Common myeloid progenitor, CD34-positive (primary cell): ENCODE measurements at regions not wholly inside any gene's neighbourhood (a gene's known extent, or its start where the extent isn't known, plus 50 kb on each side); places are given as distances from the start of the nearest gene placed in this dataset.

ENCODE experiments used
- CTCF ChIA-PET: fragments of 350-600 bp; sonication (Branson Sonifier 250); formaldehyde crosslinking; loops from one replicate; lab custom pipeline; 2021; ENCODE audit warnings: antibody characterized with exemption; lab: Charles Lee
- POLR2A ChIA-PET: fragments of 350-600 bp; sonication (Branson Sonifier 250); formaldehyde crosslinking; loops from one replicate; lab custom pipeline; 2021; ENCODE audit warnings: antibody characterized with exemption; lab: Charles Lee
- DNase-seq, 3 donors: peaks; one replicate each; pipeline versions ENCODE4 v3.0.0 to v3.0.0-alpha.2; 2013
- H3K27ac ChIP-seq, 2 experiments: 1 replicate in 1 of 2; 2 replicates in 1 of 2; pipeline ENCODE4 v1.7.0; 2013; ENCODE audit warnings: inconsistent platforms in 2 of 2, low read length in 2 of 2, mild to moderate bottlenecking in 2 of 2, low read depth in 1 of 2, moderate library complexity in 1 of 2; ENCODE audit not compliant: severe bottlenecking in 2 of 2, insufficient read depth in 1 of 2, poor library complexity in 1 of 2
- H3K27me3 ChIP-seq, 5 experiments: replicated peaks in 2 of 5; 1 replicate in 3 of 5; 2 replicates in 2 of 5; pipeline versions ENCODE4 v1.6.1 to v1.7.0; 2013; ENCODE audit warnings: low read length in 4 of 5, mild to moderate bottlenecking in 2 of 5, moderate library complexity in 2 of 5, inconsistent platforms in 1 of 5; ENCODE audit not compliant: insufficient read depth in 5 of 5, control insufficient read depth in 4 of 5
- H3K36me3 ChIP-seq, 4 experiments: 1 replicate in 2 of 4; 2 replicates in 2 of 4; pipeline versions ENCODE4 v1.6.1 to v1.7.0; 2013; ENCODE audit warnings: low read length in 3 of 4, control low read depth in 1 of 4, mild to moderate bottlenecking in 1 of 4; ENCODE audit not compliant: control insufficient read depth in 4 of 4, insufficient read depth in 4 of 4
- H3K4me1 ChIP-seq, 4 experiments: 1 replicate in 3 of 4; 2 replicates in 1 of 4; pipeline versions ENCODE4 v1.6.1 to v1.7.1; 2013; ENCODE audit warnings: low read length in 3 of 4, mild to moderate bottlenecking in 3 of 4, control low read depth in 1 of 4, inconsistent platforms in 1 of 4, moderate library complexity in 1 of 4; ENCODE audit not compliant: control insufficient read depth in 4 of 4, insufficient read depth in 4 of 4; ENCODE audit errors: control extremely low read depth in 1 of 4
- H3K4me3 ChIP-seq, 7 experiments: 1 replicate in 4 of 7; 2 replicates in 3 of 7; pipeline versions ENCODE4 v1.5.1 to v1.7.0; 2013; ENCODE audit warnings: mild to moderate bottlenecking in 7 of 7, low read length in 6 of 7, moderate library complexity in 6 of 7, inconsistent platforms in 2 of 7, low read depth in 2 of 7, control low read depth in 1 of 7; ENCODE audit not compliant: insufficient read depth in 4 of 7, control insufficient read depth in 1 of 7; ENCODE audit errors: extremely low read depth in 1 of 7
- H3K9me3 ChIP-seq, 5 experiments: 1 replicate in 4 of 5; 2 replicates in 1 of 5; pipeline versions ENCODE4 v1.6.1 to v1.7.1; 2013; ENCODE audit warnings: low read length in 4 of 5, mild to moderate bottlenecking in 2 of 5, inconsistent platforms in 1 of 5, low read depth in 1 of 5, moderate library complexity in 1 of 5; ENCODE audit not compliant: control insufficient read depth in 4 of 5, insufficient read depth in 2 of 5; ENCODE audit errors: control extremely low read depth in 1 of 5
- WGBS: methylation state at CpG from one replicate; pipeline ENCODE4 v1.1.5; 2013; ENCODE audit not compliant: insufficient coverage; 5-methylcytosine and 5-hydroxymethylcytosine counted together

DNA sequence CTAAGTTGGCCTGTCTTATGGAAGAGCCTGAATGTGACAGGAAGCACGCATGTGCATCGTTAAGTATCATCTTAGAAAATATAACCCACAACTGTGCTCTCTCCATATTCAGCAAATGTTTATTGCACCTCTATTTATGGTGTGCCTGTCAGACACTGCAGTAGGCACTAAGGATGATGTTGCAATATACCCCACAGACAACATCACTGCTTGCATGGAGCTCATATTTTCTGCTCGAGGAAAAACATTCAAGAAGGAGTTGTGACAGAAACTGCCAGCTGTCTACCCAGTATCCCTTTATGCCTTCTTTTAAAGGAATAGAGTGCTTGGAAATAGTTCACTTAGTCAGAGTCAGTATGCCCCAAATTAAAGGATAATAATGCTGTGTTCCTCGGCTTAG is 132.3 kb upstream of the RBFOX1 start:
- Histone ChIP-seq H3K36me3 (no peaks in the 10 kb centered on the region), H3K4me3 (no peak overlapping the region), H3K9me3 (peaks cover 0 to 3% (median 0%) of the 10 kb centered on the region in 5 experiments), H3K27me3 (no peaks in the 10 kb centered on the region), H3K27ac (no peak overlapping the region), H3K4me1 (no peaks in the 10 kb centered on the region)
- ChIA-PET CTCF (no interaction called here), POLR2A (no interaction called here)
- DNase-seq: no peak
- WGBS: 76% methylated on average over 4 of the region's 4 CpGs

DNA sequence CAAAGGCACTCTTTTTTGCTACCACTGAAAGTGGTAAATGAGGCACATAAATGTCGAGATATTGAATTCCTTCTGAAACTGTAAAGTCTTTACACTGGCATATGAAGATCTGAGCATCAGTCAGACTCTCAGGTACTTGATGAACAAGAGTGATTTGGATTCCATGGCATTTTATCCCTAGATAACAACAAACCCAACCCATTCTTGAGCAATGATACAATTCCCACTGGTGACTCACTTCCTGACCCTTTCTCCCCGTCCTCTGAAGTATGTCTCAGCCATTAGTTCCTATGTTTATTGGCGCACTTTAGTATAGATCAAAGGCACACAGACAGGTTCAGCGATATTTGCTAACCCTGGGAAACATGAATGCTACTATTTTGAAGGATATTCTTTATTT is 147.0 kb upstream of the RBFOX1 start:
- WGBS: 72% methylated on average over 3 of the region's 4 CpGs
- CTCF ChIA-PET: no interaction called here

GRCh38 chr16:7185165-7185564 is 147.5 kb upstream of the RBFOX1 start:
- CTCF ChIA-PET: no interaction called here
- Histone ChIP-seq H3K9me3 (no peaks in the 10 kb centered on the region), H3K4me1 (no peaks in the 10 kb centered on the region), H3K4me3 (no peak overlapping the region), H3K36me3 (no peaks in the 10 kb centered on the region), H3K27ac (no peak overlapping the region), H3K27me3 (no peaks in the 10 kb centered on the region)
- WGBS: 74% methylated on average over 3 of the region's 3 CpGs
- no peak for DNase-seq
- POLR2A ChIA-PET: no interaction called here

More for the DNA sequence above, 147.0 kb upstream of the RBFOX1 start:
- Histone ChIP-seq H3K9me3 (no peaks in the 10 kb centered on the region), H3K27me3 (no peaks in the 10 kb centered on the region), H3K27ac (no peak overlapping the region), H3K4me3 (no peak overlapping the region), H3K4me1 (no peaks in the 10 kb centered on the region), H3K36me3 (no peaks in the 10 kb centered on the region)
- POLR2A ChIA-PET: no interaction called here
- no peak for DNase-seq

DNA sequence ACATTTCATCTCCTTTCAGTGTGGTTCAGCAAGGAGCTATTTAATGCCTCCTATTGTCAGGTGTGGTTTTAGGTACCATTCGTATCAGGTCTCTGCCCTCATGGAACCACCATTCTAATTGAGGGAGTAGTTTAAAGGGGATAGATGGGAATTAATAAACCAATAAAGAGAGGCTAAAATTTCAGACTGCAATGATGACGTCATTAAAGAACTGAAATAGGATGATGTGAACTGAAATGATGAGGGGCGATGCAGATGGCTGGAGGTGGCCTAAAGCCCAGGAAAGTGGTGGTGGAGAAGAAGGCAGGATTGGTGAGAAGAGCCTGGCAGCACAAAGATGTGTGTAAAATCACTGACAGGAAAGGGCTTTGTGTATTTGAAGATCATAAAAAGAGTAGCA is 148.9 kb upstream of the RBFOX1 start:
- H3K4me3 ChIP-seq: no peak overlapping the region
- no peaks in the 10 kb centered on the region for H3K27me3 ChIP-seq
- POLR2A ChIA-PET: interaction anchor here (0.7 kb wide), 1 partner anchor 1047 kb away, joined by 3 read pairs; no protein-coding TSS in a partner anchor
- DNase-seq: no peak
- H3K36me3 ChIP-seq: no peaks in the 10 kb centered on the region
- no peaks in the 10 kb centered on the region for H3K9me3 ChIP-seq
- WGBS: 100% methylated on average over 2 of the region's 3 CpGs
- H3K27ac ChIP-seq: no peak overlapping the region
- no peaks in the 10 kb centered on the region for H3K4me1 ChIP-seq
- CTCF ChIA-PET: interaction anchor here (0.6 kb wide), 1 partner anchor 17 kb away, joined by 3 read pairs; no protein-coding TSS in a partner anchor

- CTCF ChIA-PET: no interaction called here
- H3K27me3 ChIP-seq: no peaks in the 10 kb centered on the region
- no peaks in the 10 kb centered on the region for H3K36me3 ChIP-seq
- H3K27ac ChIP-seq: no peak overlapping the region
- WGBS: no CpG with 5 or more reads among the region's 3 CpGs
- POLR2A ChIA-PET: no interaction called here
- H3K4me3 ChIP-seq: no peak overlapping the region
- H3K4me1 ChIP-seq: no peaks in the 10 kb centered on the region
- DNase-seq: no peak
- no peaks in the 10 kb centered on the region for H3K9me3 ChIP-seq
Observed at GRCh38 chr16:7182510-7183109, 150.0 kb upstream of the RBFOX1 start.

GRCh38 chr16:7177875-7178274 is 154.8 kb upstream of the RBFOX1 start:
- 100% methylated on average over 2 of the region's 2 CpGs for WGBS
- H3K4me3 ChIP-seq: no peak overlapping the region
- CTCF ChIA-PET: no interaction called here
- POLR2A ChIA-PET: no interaction called here
- H3K9me3 ChIP-seq: no peaks in the 10 kb centered on the region
- no peak overlapping the region for H3K27ac ChIP-seq
- no peaks in the 10 kb centered on the region for H3K4me1 ChIP-seq
- H3K27me3 ChIP-seq: no peaks in the 10 kb centered on the region
- DNase-seq: no peak
- H3K36me3 ChIP-seq: no peaks in the 10 kb centered on the region

- Histone ChIP-seq H3K4me1 (no peaks in the 10 kb centered on the region), H3K9me3 (no peaks in the 10 kb centered on the region), H3K27ac (no peak overlapping the region), H3K27me3 (no peaks in the 10 kb centered on the region), H3K4me3 (no peak overlapping the region), H3K36me3 (no peaks in the 10 kb centered on the region)
- POLR2A ChIA-PET: no interaction called here
- DNase-seq: no peak
- CTCF ChIA-PET: no interaction called here
- WGBS: 100% methylated on average over 2 of the region's 3 CpGs
Observed at GRCh38 chr16:7171151-7171550, 161.5 kb upstream of the RBFOX1 start.
